ENCODE measurements at regions not wholly inside any gene's neighbourhood (a gene's known extent, or its start where the extent isn't known, plus 50 kb on each side); places are given as distances from the start of the nearest gene placed in this dataset.

DNA sequence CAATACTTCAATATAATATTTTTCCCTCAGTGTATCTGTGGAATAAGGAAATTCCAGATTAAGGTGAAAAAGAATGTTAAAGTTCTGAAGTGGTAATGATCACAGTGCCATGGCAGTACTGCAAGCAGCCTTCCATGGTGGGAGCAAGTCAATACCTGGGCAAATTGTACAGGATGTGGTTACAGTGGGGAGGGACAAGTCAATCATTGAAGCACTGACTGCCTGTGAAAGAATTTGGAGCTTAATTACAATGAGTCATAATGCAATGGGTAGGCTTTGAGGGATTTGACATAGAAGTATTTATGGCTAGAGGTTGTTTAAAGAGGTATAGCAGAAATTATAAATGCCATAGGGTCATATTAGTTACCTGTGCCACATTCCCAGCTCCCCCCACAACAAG lies 786.5 kb upstream of the ACO1 start:
- Histone ChIP-seq H3K9ac (replicated peaks in 1 of 4; ENCODE audit: extremely low read depth in 1 of 4, low read depth in 3 of 4, low read length in 3 of 4) (no peak overlapping the region), H3K4me3 (ENCODE audit: extremely low read depth in 1 of 4, insufficient read depth in 2 of 4, low read depth in 3 of 4, low read length in 4 of 4) (no peak overlapping the region), H3K4me2 (ENCODE audit: insufficient read depth in 1 of 2, low read depth in 2 of 2, low read length in 2 of 2) (no peak overlapping the region), H4K8ac (ENCODE audit: extremely low read depth, insufficient read depth, low read length) (no peak overlapping the region), H3K27me3 (replicated peaks in 1 of 4; ENCODE audit: control insufficient read depth in 3 of 4, extremely low read depth in 1 of 4, insufficient read depth in 3 of 4, low read length in 3 of 4) (no peaks in the 10 kb centered on the region), H3K23me2 (ENCODE audit: low read depth, low read length) (no peaks in the 10 kb centered on the region), H3K27ac (ENCODE audit: low read depth, low read length) (no peak overlapping the region), H2BK15ac (ENCODE audit: low read length) (no peak overlapping the region), H2BK12ac (ENCODE audit: low read depth, low read length) (no peak overlapping the region), H3K9me3 (ENCODE audit: insufficient read depth in 2 of 2, low read depth in 1 of 2, low read length in 1 of 2) (no peaks in the 10 kb centered on the region), H3K56ac (replicated peaks; ENCODE audit: insufficient read length, low read depth, low read length) (no peak overlapping the region), H2AK5ac (ENCODE audit: low read depth, low read length) (no peak overlapping the region), H3K4ac (replicated peaks; ENCODE audit: insufficient read length, low read depth, low read length) (no peak overlapping the region), H2BK120ac (replicated peaks; ENCODE audit: low read depth, low read length) (no peak overlapping the region), H3K18ac (ENCODE audit: extremely low read depth, low read length) (no peak overlapping the region), H3K4me1 (replicated peaks in 1 of 4; ENCODE audit: control insufficient read depth in 3 of 4, insufficient read depth in 4 of 4, low read length in 3 of 4) (no peaks in the 10 kb centered on the region), H3K36me3 (ENCODE audit: control insufficient read depth in 2 of 4, insufficient read depth in 4 of 4, low read length in 3 of 4) (no peaks in the 10 kb centered on the region), H2BK5ac (ENCODE audit: low read depth, low read length) (no peak overlapping the region), H3K79me1 (ENCODE audit: low read depth, low read length) (no peaks in the 10 kb centered on the region), H4K91ac (replicated peaks; ENCODE audit: insufficient read length, low read length) (no peak overlapping the region), H2BK20ac (ENCODE audit: low read length) (no peak overlapping the region), H3K14ac (ENCODE audit: insufficient read length) (no peak overlapping the region), H2AFZ (ENCODE audit: low read length) (no peak overlapping the region), H4K20me1 (replicated peaks in 1 of 2; ENCODE audit: control insufficient read depth in 1 of 2, insufficient read depth in 2 of 2, low read length in 2 of 2) (no peaks in the 10 kb centered on the region), H3K79me2 (ENCODE audit: control insufficient read depth in 1 of 2, insufficient read depth in 2 of 2, low read length in 2 of 2) (no peaks in the 10 kb centered on the region), H3K23ac (ENCODE audit: insufficient read length) (no peak overlapping the region), H4K5ac (ENCODE audit: insufficient read length, low read depth, low read length) (no peak overlapping the region)
- ChIA-PET POLR2A (ENCODE audit: partially characterized antibody) (interaction anchor here (0.6 kb wide), 1 partner anchor 23 kb away, joined by 3 read pairs; no protein-coding TSS in a partner anchor), CTCF (ENCODE audit: partially characterized antibody) (interaction anchor here (0.9 to 1.1 kb wide), 2 partner anchors 10 to 17 kb away, joined by 3 read pairs; no protein-coding TSS in a partner anchor)
- FAIRE-seq (no peak), DNase-seq (ENCODE audit: low read depth in 1 of 2, low spot score in 2 of 2) (no peak)
- TF ChIP-seq GTF2F1 (IDR thresholded peaks at IDR 0.05; ENCODE audit: borderline replicate concordance, low read depth, low read length) = no peak
- no peak for TF ChIP-seq CEBPB (IDR thresholded peaks at IDR 0.05; ENCODE audit: low read depth, low read length)
- TF ChIP-seq, protein P1, sequence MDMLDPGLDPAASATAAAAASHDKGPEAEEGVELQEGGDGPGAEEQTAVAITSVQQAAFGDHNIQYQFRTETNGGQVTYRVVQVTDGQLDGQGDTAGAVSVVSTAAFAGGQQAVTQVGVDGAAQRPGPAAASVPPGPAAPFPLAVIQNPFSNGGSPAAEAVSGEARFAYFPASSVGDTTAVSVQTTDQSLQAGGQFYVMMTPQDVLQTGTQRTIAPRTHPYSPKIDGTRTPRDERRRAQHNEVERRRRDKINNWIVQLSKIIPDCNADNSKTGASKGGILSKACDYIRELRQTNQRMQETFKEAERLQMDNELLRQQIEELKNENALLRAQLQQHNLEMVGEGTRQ (IDR thresholded peaks at IDR 0.05; ENCODE audit: low read length) = no peak
- no peak for TF ChIP-seq CTBP2 (IDR thresholded peaks at IDR 0.05; ENCODE audit: borderline replicate concordance, insufficient read depth, insufficient read length, low read length)
- TF ChIP-seq RBBP5 (IDR thresholded peaks at IDR 0.05; ENCODE audit: borderline replicate concordance, low read depth, low read length) = no peak
- no peak for TF ChIP-seq KDM4A (IDR thresholded peaks at IDR 0.05; ENCODE audit: low read depth, low read length, severe bottlenecking)
- TF ChIP-seq SP1 (IDR thresholded peaks at IDR 0.05; ENCODE audit: low read depth, low read length) = no peak
- TF ChIP-seq, protein P2, sequence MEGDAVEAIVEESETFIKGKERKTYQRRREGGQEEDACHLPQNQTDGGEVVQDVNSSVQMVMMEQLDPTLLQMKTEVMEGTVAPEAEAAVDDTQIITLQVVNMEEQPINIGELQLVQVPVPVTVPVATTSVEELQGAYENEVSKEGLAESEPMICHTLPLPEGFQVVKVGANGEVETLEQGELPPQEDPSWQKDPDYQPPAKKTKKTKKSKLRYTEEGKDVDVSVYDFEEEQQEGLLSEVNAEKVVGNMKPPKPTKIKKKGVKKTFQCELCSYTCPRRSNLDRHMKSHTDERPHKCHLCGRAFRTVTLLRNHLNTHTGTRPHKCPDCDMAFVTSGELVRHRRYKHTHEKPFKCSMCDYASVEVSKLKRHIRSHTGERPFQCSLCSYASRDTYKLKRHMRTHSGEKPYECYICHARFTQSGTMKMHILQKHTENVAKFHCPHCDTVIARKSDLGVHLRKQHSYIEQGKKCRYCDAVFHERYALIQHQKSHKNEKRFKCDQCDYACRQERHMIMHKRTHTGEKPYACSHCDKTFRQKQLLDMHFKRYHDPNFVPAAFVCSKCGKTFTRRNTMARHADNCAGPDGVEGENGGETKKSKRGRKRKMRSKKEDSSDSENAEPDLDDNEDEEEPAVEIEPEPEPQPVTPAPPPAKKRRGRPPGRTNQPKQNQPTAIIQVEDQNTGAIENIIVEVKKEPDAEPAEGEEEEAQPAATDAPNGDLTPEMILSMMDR (IDR thresholded peaks at IDR 0.05; ENCODE audit: control extremely low read depth in 1 of 3, insufficient read depth in 1 of 3, low read depth in 1 of 3, low read length in 3 of 3) = no peak
- TF ChIP-seq CBX8 (IDR thresholded peaks at IDR 0.05; ENCODE audit: borderline replicate concordance, low read depth, low read length) = no peak
- TF ChIP-seq SP4 (IDR thresholded peaks at IDR 0.05; ENCODE audit: low read length) = no peak
- no peak for TF ChIP-seq POLR2AphosphoS5 (IDR thresholded peaks at IDR 0.05; ENCODE audit: low read depth, low read length)
- no peak for TF ChIP-seq TBP (IDR thresholded peaks at IDR 0.05; ENCODE audit: low read depth, low read length)
- TF ChIP-seq POLR2A (IDR thresholded peaks at IDR 0.05; ENCODE audit: control extremely low read depth in 1 of 2, low read depth in 2 of 2, low read length in 2 of 2) = no peak
